ENCODE measurements at regions not wholly inside any gene's neighbourhood (a gene's known extent, or its start where the extent isn't known, plus 50 kb on each side); places are given as distances from the start of the nearest gene placed in this dataset.

DNA sequence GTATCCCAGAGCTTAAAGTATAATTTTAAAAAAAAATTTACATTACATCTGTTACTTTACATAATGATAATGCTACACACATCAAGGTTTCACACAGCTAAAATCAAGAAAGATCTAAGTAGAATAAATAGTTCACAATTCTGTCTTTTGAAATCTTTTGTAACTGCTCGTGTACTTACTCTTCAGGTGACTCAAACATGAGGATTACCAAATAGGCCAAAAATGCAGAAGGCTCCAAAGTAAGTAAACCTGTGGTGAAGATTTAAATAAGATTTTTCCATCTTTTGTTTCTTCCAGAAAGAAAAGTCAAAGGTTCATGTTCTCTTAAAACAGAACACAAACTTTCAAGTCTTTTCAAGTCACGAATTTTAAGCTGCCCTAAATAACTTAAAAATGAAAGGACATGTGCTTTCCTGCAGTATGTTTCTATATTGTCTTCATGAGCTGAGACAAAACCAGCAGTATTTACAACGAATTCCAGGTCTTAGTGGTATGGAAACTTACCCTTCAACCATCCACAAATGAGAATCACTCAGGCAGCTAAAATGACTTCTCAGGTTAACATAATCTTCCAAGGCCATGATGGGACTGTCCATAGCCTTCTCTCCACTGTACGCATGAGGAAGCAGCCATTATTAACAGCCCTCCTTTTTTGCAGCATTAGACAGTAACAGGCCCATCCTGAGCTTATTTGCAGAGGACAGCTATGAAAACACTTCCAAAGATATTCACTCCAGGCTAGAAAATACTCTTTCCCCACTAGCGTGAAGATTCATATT lies 172.8 kb upstream of the EDNRA start:
- intact Hi-C loops (cut with DNase I, micrococcal nuclease): no loop called here
- H3K27ac Mint-ChIP-seq: no peak overlapping the region
- ChIA-PET POLR2A (no interaction called here), CTCF (no interaction called here)
- H3K9me3 Mint-ChIP-seq (ENCODE audit: low read depth): no peaks in the 10 kb centered on the region
- no peaks in the 10 kb centered on the region for H3K27me3 Mint-ChIP-seq
- ATAC-seq (no peak), DNase-seq (no peak)
- H3K36me3 Mint-ChIP-seq (ENCODE audit: low read depth): no peaks in the 10 kb centered on the region
- H3K4me1 Mint-ChIP-seq: no peaks in the 10 kb centered on the region
- no peak overlapping the region for H3K4me3 Mint-ChIP-seq

- ATAC-seq: no peak
- Mint-ChIP-seq H3K4me3 (no peak overlapping the region), H3K4me1 (no peaks in the 10 kb centered on the region), H3K27ac (no peak overlapping the region), H3K27me3 (no peaks in the 10 kb centered on the region), H3K9me3 (ENCODE audit: low read depth) (no peaks in the 10 kb centered on the region), H3K36me3 (ENCODE audit: low read depth) (no peaks in the 10 kb centered on the region)
- ChIA-PET CTCF (no interaction called here), POLR2A (no interaction called here)
- intact Hi-C loops (cut with DNase I, micrococcal nuclease): no loop called here
- DNase-seq: no peak
Measured at GRCh38 chr4:147309434-147309833, 171.5 kb upstream of the EDNRA start.

- Mint-ChIP-seq H3K36me3 (ENCODE audit: low read depth) (no peaks in the 10 kb centered on the region), H3K9me3 (ENCODE audit: low read depth) (no peaks in the 10 kb centered on the region), H3K27ac (no peak overlapping the region), H3K4me3 (no peak overlapping the region), H3K27me3 (no peaks in the 10 kb centered on the region), H3K4me1 (no peaks in the 10 kb centered on the region)
- intact Hi-C loops (cut with DNase I, micrococcal nuclease): no loop called here
- ChIA-PET POLR2A (no interaction called here), CTCF (no interaction called here)
- DNase-seq (no peak), ATAC-seq (no peak)
Measured at GRCh38 chr4:147310312-147310711, 170.6 kb upstream of the EDNRA start.

DNA sequence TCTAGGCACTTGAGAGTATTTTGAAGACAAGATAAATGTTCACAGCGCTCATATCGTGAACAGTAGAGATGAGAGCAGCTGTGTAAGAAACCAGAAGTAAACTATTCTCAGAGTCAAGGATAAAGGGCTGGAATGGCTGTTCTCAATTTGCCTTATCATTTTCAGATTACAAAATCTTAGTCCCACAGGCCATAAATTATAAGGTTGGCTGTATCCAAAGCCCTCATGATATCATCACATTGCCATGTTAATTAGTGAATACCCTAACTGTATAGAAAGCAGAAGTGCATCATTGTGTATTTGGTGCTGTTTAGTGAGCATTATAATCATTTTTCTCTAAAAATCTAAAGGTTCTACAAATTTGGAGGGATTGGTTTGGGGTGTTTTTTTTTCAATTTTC lies 168.9 kb upstream of the EDNRA start:
- H3K27ac Mint-ChIP-seq: no peak overlapping the region
- no peak for ATAC-seq

DNA sequence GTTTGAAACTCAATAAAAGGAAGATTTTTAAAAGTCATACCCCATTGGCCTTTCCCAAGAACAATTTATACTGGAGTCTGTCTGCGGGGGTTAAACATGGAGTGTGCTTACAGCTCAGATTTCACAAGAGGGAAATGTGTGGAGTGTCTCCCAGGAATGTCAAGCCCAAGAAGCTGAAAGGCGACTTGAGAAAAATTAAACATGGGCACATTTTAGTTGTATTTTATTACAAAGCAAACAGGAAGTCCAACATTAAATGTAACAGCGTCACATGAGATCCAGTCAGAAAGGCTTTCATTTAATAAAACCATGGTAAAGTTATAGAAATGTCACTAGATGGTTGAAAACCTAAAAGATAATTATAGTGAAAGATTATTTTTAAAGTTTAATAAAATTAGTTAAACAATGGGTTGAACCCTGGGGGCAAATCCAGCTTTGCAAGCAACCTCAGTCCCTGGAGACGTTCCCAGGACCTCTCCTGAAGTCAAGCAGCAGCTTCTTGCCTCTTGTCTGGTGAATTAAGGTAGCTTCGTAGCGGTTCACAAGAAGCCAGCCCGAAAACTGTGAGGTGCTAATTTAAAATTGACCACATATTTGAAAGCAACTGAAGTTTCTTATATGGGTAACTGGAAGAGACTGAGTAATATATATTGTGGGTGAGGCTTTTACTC lies 168.4 kb upstream of the EDNRA start:
- Mint-ChIP-seq H3K36me3 (ENCODE audit: low read depth) (no peaks in the 10 kb centered on the region), H3K27me3 (no peaks in the 10 kb centered on the region), H3K4me3 (no peak overlapping the region), H3K4me1 (no peaks in the 10 kb centered on the region), H3K9me3 (ENCODE audit: low read depth) (no peaks in the 10 kb centered on the region), H3K27ac (no peak overlapping the region)
- ATAC-seq (no peak), DNase-seq (no peak)
- CTCF ChIA-PET: no interaction called here
- POLR2A ChIA-PET: no interaction called here
- intact Hi-C loops (cut with DNase I, micrococcal nuclease): no loop called here

More for the DNA sequence above, 168.9 kb upstream of the EDNRA start:
- ChIA-PET CTCF (no interaction called here), POLR2A (no interaction called here)
- DNase-seq: no peak
- Mint-ChIP-seq H3K27me3 (no peaks in the 10 kb centered on the region), H3K36me3 (ENCODE audit: low read depth) (no peaks in the 10 kb centered on the region), H3K4me3 (no peak overlapping the region), H3K4me1 (no peaks in the 10 kb centered on the region), H3K9me3 (ENCODE audit: low read depth) (no peaks in the 10 kb centered on the region)
- intact Hi-C loops (cut with DNase I, micrococcal nuclease): no loop called here

DNA sequence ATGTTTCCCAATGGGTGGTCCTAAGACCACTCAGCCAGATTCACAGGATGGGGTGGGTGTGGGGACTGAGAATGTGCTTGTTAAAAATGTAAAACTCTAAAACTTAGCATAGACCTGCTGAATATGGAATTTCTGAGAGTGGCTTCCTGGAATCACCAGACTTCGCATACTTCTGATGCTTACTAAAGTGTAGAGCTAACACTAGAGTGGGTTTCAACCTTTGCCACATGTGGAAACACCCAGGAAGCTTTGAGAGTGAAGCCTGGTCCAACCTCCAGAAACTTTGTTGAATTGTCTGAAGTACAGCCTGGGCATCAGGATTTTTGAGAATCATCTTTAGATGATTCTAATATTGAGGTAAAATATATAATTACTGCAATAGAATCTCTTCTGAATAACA lies 167.8 kb upstream of the EDNRA start:
- Mint-ChIP-seq H3K9me3 (ENCODE audit: low read depth) (no peaks in the 10 kb centered on the region), H3K27ac (no peak overlapping the region), H3K4me1 (no peaks in the 10 kb centered on the region), H3K36me3 (ENCODE audit: low read depth) (no peaks in the 10 kb centered on the region), H3K27me3 (no peaks in the 10 kb centered on the region), H3K4me3 (no peak overlapping the region)
- intact Hi-C loops (cut with DNase I, micrococcal nuclease): no loop called here
- DNase-seq (no peak), ATAC-seq (no peak)
- POLR2A ChIA-PET: no interaction called here
- CTCF ChIA-PET: no interaction called here

- intact Hi-C loops (cut with DNase I, micrococcal nuclease): no loop called here
- Mint-ChIP-seq H3K27ac (no peak overlapping the region), H3K4me3 (no peak overlapping the region), H3K36me3 (ENCODE audit: low read depth) (no peaks in the 10 kb centered on the region), H3K4me1 (no peaks in the 10 kb centered on the region), H3K9me3 (ENCODE audit: low read depth) (no peaks in the 10 kb centered on the region), H3K27me3 (peaks cover 2% of the 10 kb centered on the region)
- POLR2A ChIA-PET: interaction anchor here (0.6 kb wide), 1 partner anchor 10 kb away, joined by 5 read pairs; no protein-coding TSS in a partner anchor
- ATAC-seq (no peak), DNase-seq (no peak)
- CTCF ChIA-PET: interaction anchor here (1.1 kb wide), 1 partner anchor 200 kb away, joined by 4 read pairs; no protein-coding TSS in a partner anchor
Measured at GRCh38 chr4:147318586-147318985, 162.3 kb upstream of the EDNRA start.

DNA sequence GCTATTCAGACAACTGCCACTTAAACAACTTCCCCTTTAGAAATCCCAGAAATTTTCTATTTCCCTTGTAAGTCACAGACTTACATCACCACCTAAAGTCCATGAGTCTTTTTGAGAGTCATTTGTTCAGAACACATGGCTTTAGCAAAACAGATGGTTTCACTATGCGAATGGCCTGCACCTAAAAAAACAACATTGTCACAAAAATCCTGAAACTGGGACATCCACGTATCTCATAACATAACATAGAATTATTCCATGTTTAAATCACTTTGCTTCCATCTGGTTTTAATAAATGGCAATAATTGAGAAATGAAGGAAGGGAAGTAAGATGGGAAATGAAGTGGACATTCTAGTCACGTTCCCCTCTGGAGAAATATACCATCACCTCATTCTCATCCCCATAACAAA lies 155.3 kb upstream of the EDNRA start:
- ChIA-PET CTCF (no interaction called here), POLR2A (no interaction called here)
- Mint-ChIP-seq H3K4me3 (no peak overlapping the region), H3K9me3 (ENCODE audit: low read depth) (no peaks in the 10 kb centered on the region), H3K27ac (no peak overlapping the region), H3K36me3 (ENCODE audit: low read depth) (no peaks in the 10 kb centered on the region), H3K4me1 (no peaks in the 10 kb centered on the region), H3K27me3 (peaks cover 1% of the 10 kb centered on the region)
- intact Hi-C loops (cut with DNase I, micrococcal nuclease): no loop called here
- DNase-seq (no peak), ATAC-seq (no peak)

DNA sequence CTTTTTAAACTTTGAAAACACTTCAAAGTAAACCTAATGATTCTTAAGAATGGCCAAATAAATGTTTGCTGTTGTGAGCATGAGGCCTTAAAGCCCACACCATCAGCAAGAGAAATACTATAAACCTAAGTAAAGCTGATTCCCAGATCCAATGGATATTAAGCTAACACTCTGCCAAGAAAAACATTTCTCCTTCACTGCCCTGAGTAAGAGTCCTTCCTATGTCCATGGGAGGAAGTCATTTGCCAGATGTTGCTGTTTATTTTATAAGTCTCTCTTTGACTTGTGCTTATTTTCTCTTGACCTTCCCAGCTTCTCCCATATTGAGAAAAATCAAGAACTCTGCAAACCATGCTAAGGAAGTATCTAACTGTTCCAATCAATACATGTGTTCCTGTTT lies 154.3 kb upstream of the EDNRA start:
- intact Hi-C loops (cut with DNase I, micrococcal nuclease): no loop called here
- DNase-seq: no peak
- no peaks in the 10 kb centered on the region for H3K4me1 Mint-ChIP-seq
- no peaks in the 10 kb centered on the region for H3K9me3 Mint-ChIP-seq (ENCODE audit: low read depth)
- H3K36me3 Mint-ChIP-seq (ENCODE audit: low read depth): no peaks in the 10 kb centered on the region
- POLR2A ChIA-PET: no interaction called here
- no peak for ATAC-seq
- H3K27ac Mint-ChIP-seq: no peak overlapping the region
- CTCF ChIA-PET: no interaction called here
- H3K4me3 Mint-ChIP-seq: no peak overlapping the region
- peaks cover 1% of the 10 kb centered on the region for H3K27me3 Mint-ChIP-seq

DNA sequence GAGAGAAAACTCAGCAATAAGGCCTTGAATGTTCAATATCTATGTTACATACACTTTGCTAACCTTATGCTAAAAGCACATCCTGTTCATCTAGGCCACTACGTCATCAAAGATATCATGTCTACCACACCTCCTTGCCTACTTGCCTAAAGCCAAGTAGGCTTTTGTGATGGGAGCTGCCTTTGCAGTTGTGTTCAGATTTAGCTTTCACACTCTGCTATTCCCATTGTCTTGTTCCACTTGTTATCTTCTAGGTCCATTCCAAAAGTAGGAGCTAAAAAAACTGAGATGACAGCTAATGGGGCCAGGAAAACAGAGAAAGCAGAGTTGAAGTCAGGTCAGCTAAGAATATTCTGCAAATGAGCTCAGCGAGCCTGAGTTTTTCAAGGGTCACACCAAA lies 153.6 kb upstream of the EDNRA start:
- DNase-seq (no peak), ATAC-seq (no peak)
- H3K27me3 Mint-ChIP-seq: peaks cover 1% of the 10 kb centered on the region
- ChIA-PET POLR2A (no interaction called here), CTCF (no interaction called here)
- no peak overlapping the region for H3K4me3 Mint-ChIP-seq
- no peaks in the 10 kb centered on the region for H3K4me1 Mint-ChIP-seq
- H3K9me3 Mint-ChIP-seq (ENCODE audit: low read depth): no peaks in the 10 kb centered on the region
- H3K36me3 Mint-ChIP-seq (ENCODE audit: low read depth): no peaks in the 10 kb centered on the region
- intact Hi-C loops (cut with DNase I, micrococcal nuclease): no loop called here
- no peak overlapping the region for H3K27ac Mint-ChIP-seq

- H3K9me3 Mint-ChIP-seq (ENCODE audit: low read depth): no peaks in the 10 kb centered on the region
- H3K27ac Mint-ChIP-seq: no peak overlapping the region
- DNase-seq (no peak), ATAC-seq (no peak)
- intact Hi-C loops (cut with DNase I, micrococcal nuclease): no loop called here
- ChIA-PET CTCF (no interaction called here), POLR2A (no interaction called here)
- H3K4me1 Mint-ChIP-seq: no peaks in the 10 kb centered on the region
- H3K27me3 Mint-ChIP-seq: peaks cover 1% of the 10 kb centered on the region
- H3K4me3 Mint-ChIP-seq: no peak overlapping the region
- H3K36me3 Mint-ChIP-seq (ENCODE audit: low read depth): no peaks in the 10 kb centered on the region
Measured at GRCh38 chr4:147328189-147328588, 152.7 kb upstream of the EDNRA start.

DNA sequence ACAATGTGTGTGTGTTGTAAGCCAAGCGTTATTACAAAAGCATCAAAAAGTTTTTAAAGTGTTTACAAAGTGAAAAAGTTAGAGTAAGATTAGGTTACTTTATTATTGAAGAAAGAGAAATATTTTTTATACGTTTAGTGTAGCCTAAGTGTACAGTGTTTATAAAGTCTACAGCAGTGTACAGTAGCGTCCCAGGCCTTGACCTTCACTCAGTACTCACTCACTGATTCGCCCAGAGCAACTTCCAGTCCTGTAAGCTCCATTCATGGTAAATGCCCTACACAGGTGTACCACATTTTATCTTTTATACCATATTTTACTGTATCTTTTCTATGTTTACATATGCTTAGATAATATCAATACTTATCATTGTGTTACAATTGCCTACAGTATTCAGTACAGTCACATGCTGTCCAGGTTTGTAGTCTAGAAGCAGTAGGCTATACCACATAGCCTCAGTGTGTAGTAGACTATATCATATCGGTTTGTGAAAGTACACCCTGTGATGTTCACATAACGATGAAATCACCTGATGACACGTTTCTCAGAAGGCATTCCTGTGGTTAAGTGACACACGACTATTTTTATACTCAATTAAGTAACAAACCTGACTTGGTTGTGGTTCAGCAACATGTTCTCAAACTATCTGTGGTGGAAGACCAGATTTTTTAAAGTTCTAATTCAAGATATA lies 152.0 kb upstream of the EDNRA start:
- H3K36me3 Mint-ChIP-seq (ENCODE audit: low read depth): no peaks in the 10 kb centered on the region
- intact Hi-C loops (cut with DNase I, micrococcal nuclease): no loop called here
- H3K4me1 Mint-ChIP-seq: no peaks in the 10 kb centered on the region
- H3K27ac Mint-ChIP-seq: no peak overlapping the region
- CTCF ChIA-PET: no interaction called here
- ATAC-seq (no peak), DNase-seq (no peak)
- no peak overlapping the region for H3K4me3 Mint-ChIP-seq
- POLR2A ChIA-PET: interaction anchor here (0.6 kb wide), 1 partner anchor 10 kb away, joined by 5 read pairs; no protein-coding TSS in a partner anchor
- H3K27me3 Mint-ChIP-seq: peaks cover 1% of the 10 kb centered on the region
- H3K9me3 Mint-ChIP-seq (ENCODE audit: low read depth): no peaks in the 10 kb centered on the region

Data from activated CD4-positive, alpha-beta T cell treated with anti-CD3 and anti-CD28 coated beads for 36 hours (primary cell).